ENCODE measurements at regions not wholly inside any gene's neighbourhood (a gene's known extent, or its start where the extent isn't known, plus 50 kb on each side); places are given as distances from the start of the nearest gene placed in this dataset.

DNA sequence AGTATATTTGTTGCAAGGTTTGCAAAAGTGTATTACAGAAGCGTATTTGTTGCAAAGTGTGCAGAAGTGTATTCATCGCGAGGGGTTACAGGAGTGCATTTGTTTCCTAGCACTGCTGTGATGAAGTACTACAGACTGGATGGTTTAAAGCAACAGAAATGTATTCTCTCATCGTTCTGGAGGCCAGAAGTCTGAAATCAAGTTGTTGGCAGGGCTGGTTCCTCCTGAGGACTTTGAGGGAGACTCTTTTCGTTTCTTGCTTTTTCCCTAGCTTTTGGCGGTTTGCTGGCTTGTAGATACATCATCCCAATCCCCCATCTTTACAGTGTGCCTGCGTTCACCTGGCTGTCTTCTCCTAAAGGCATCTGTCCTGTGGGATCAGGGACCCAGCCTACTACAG is 127.9 kb upstream of the USP29 start:
- TF ChIP-seq, protein P1, sequence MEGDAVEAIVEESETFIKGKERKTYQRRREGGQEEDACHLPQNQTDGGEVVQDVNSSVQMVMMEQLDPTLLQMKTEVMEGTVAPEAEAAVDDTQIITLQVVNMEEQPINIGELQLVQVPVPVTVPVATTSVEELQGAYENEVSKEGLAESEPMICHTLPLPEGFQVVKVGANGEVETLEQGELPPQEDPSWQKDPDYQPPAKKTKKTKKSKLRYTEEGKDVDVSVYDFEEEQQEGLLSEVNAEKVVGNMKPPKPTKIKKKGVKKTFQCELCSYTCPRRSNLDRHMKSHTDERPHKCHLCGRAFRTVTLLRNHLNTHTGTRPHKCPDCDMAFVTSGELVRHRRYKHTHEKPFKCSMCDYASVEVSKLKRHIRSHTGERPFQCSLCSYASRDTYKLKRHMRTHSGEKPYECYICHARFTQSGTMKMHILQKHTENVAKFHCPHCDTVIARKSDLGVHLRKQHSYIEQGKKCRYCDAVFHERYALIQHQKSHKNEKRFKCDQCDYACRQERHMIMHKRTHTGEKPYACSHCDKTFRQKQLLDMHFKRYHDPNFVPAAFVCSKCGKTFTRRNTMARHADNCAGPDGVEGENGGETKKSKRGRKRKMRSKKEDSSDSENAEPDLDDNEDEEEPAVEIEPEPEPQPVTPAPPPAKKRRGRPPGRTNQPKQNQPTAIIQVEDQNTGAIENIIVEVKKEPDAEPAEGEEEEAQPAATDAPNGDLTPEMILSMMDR (IDR thresholded peaks at IDR 0.05; ENCODE audit: control extremely low read depth in 1 of 3, insufficient read depth in 1 of 3, low read depth in 1 of 3, low read length in 3 of 3) = no peak
- TF ChIP-seq TAF1 (IDR thresholded peaks at IDR 0.05; ENCODE audit: low read depth, low read length) = no peak
- TF ChIP-seq POLR2A (IDR thresholded peaks at IDR 0.05; ENCODE audit: control extremely low read depth in 1 of 2, low read depth in 2 of 2, low read length in 2 of 2) = no peak
- TF ChIP-seq RAD21 (IDR thresholded peaks at IDR 0.05 in 1 of 2, conservative IDR thresholded peaks at IDR 0.05 in 1 of 2; ENCODE audit: low read depth in 2 of 2, low read length in 2 of 2) = no peak
- no peak for TF ChIP-seq ATF3 (IDR thresholded peaks at IDR 0.05; ENCODE audit: insufficient read depth, low read depth, low read length)
- no peak for TF ChIP-seq EZH2 (IDR thresholded peaks at IDR 0.05; ENCODE audit: low read depth, low read length, severe bottlenecking)
